Effector memory CD8-positive, alpha-beta T cell (primary cell): ENCODE measurements at regions not wholly inside any gene's neighbourhood (a gene's known extent, or its start where the extent isn't known, plus 50 kb on each side); places are given as distances from the start of the nearest gene placed in this dataset.

Source experiments
- ATAC-seq: fragments of 150-1000 bp; cut with Tn5 transposase; replicated peaks from 2 replicates; pipeline ENCODE4 v1.10.0; 2021; ENCODE audit warnings: mild to moderate bottlenecking, moderate library complexity
- DNase-seq, 3 experiments: peaks; one replicate each; pipeline ENCODE4 v3.0.0; 2021
- H3K27ac Mint-ChIP-seq, 2 donors: one replicate each; pipeline ENCODE4 v1.8.0; 2022; ENCODE audit warnings: mild to moderate bottlenecking in 2 of 2, mixed read lengths in 2 of 2, moderate library complexity in 2 of 2
- H3K27me3 Mint-ChIP-seq, 2 donors: one replicate each; pipeline ENCODE4 v1.8.0; 2022; ENCODE audit warnings: mixed read lengths in 2 of 2
- H3K36me3 Mint-ChIP-seq: one replicate; pipeline ENCODE4 v1.8.0; 2022; ENCODE audit warnings: mild to moderate bottlenecking, moderate library complexity, mixed read lengths; ENCODE audit not compliant: insufficient read depth
- H3K4me1 Mint-ChIP-seq, 2 donors: one replicate each; pipeline ENCODE4 v1.8.0; 2022; ENCODE audit warnings: low read depth in 2 of 2, mixed read lengths in 2 of 2
- H3K4me3 Mint-ChIP-seq, 2 donors: one replicate each; pipeline ENCODE4 v1.8.0; 2022; ENCODE audit warnings: mild to moderate bottlenecking in 2 of 2, mixed read lengths in 2 of 2, moderate library complexity in 2 of 2
- H3K9me3 Mint-ChIP-seq, 2 donors: one replicate each; pipeline ENCODE4 v1.8.0; 2022; ENCODE audit warnings: mixed read lengths in 2 of 2

DNA sequence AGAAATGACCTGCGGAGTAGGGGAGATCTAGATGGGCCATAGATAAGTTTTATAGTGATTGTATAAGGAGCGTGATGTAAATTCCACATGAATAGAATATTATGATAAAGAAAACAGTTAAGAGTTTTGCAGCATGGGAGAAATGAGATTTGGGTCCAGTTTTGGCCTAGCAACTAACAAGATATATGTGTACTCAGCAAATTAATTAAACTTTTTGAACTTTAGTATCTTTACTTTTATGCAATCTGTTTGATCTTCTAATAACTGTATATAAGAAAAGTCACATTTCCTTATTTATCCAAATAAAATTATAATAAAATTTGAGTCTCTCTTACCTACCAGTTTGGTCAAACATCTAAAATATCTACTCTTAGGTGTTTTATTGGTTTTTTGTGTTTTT is 1011.8 kb upstream of the NCAM2 start:
- DNase-seq (no peak), ATAC-seq (no peak)
- H3K4me3 Mint-ChIP-seq: no peak overlapping the region
- no peaks in the 10 kb centered on the region for H3K36me3 Mint-ChIP-seq
- H3K27me3 Mint-ChIP-seq: no peaks in the 10 kb centered on the region
- H3K4me1 Mint-ChIP-seq: no peaks in the 10 kb centered on the region
- H3K27ac Mint-ChIP-seq: no peak overlapping the region
- peaks cover 0 to 5% of the 10 kb centered on the region in 2 donors for H3K9me3 Mint-ChIP-seq

DNA sequence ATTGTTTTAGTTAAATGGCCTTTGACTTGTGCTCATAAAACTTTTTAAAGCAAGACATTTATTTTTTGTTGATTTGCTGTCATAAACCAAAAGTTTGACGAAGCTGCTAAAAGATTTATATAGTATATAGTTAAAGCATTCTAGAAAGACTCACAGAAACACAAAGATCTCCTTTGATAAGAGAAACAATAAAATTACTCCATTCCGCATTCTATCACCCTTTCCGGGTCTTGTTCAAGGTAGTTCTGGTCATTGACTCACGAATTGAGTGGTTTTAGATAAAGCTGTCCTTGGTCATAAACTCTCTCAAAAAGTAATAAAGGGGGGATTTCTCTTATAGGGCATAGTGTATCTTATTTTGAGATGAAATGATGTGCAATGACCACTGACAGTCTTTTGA is 1010.5 kb upstream of the NCAM2 start:
- no peak overlapping the region for H3K27ac Mint-ChIP-seq
- no peak overlapping the region for H3K4me3 Mint-ChIP-seq
- no peaks in the 10 kb centered on the region for H3K27me3 Mint-ChIP-seq
- H3K9me3 Mint-ChIP-seq: peaks cover 0 to 5% of the 10 kb centered on the region in 2 donors
- DNase-seq (no peak), ATAC-seq (no peak)
- no peaks in the 10 kb centered on the region for H3K36me3 Mint-ChIP-seq
- no peaks in the 10 kb centered on the region for H3K4me1 Mint-ChIP-seq

DNA sequence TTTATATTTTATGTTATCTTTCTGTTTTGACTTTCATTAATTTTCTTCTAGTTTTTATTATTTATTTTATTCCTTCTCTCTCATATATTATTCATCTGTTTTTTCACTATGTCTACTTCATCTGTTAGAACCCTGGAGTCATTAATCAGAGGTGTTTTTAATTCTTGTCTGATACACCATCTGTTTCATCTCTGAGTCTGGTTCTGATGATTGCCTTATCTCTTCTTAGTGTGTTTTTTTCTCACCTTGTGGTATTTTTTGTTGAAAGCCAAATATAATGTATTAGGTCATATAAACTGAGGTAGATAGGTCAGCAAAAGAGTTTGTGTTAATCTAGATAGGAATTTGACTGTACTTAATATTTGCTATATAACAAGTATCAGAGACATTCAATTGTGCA is 1005.7 kb upstream of the NCAM2 start:
- H3K27ac Mint-ChIP-seq: no peak overlapping the region
- no peaks in the 10 kb centered on the region for H3K36me3 Mint-ChIP-seq
- H3K9me3 Mint-ChIP-seq: peaks cover 0 to 6% of the 10 kb centered on the region in 2 donors
- ATAC-seq: no peak
- DNase-seq: no peak
- no peaks in the 10 kb centered on the region for H3K4me1 Mint-ChIP-seq
- H3K27me3 Mint-ChIP-seq: no peaks in the 10 kb centered on the region
- no peak overlapping the region for H3K4me3 Mint-ChIP-seq

DNA sequence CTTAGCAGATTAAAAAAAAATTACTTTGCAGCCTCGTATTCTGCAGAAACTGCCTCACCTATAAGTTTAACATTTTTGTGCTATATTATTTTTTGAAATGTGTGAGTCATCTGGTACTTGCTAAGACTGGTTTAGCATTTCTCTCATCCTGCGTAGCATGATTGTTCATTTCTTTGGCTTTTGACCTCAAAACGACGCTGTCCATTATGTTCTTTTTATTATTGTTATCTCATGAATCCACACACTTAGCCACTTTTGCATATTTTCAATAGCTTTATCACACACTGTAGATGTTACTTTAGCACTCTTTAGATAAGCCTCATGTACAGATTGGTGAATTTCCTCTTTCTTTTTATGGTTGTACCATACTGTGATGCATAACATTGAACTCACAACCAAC is 1004.9 kb upstream of the NCAM2 start:
- H3K4me1 Mint-ChIP-seq: no peaks in the 10 kb centered on the region
- no peaks in the 10 kb centered on the region for H3K27me3 Mint-ChIP-seq
- DNase-seq: no peak
- peaks cover 0 to 6% of the 10 kb centered on the region in 2 donors for H3K9me3 Mint-ChIP-seq
- no peak for ATAC-seq
- H3K27ac Mint-ChIP-seq: no peak overlapping the region
- H3K36me3 Mint-ChIP-seq: no peaks in the 10 kb centered on the region
- no peak overlapping the region for H3K4me3 Mint-ChIP-seq

DNA sequence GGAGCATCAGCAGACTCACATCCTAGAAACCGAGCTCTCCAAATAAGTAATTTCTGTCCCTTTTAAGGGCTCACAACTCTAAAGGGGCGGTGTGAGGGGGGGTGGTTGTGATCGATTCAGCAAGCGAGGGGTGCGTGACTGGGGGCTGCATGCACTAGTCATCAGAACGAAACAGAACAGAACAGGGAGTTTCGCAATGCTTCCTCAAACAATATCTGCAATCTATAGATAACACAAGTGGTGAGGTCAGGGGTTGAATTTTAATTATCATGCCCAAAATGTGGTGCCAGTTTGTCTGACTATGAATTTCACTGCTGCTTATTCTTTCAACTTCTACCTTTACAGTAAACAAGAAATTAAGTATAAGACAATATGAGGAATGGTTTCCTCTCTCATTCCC is 1003.0 kb upstream of the NCAM2 start:
- no peak for ATAC-seq
- no peak for DNase-seq
- Mint-ChIP-seq H3K36me3 (no peaks in the 10 kb centered on the region), H3K9me3 (peaks cover 8 to 10% of the 10 kb centered on the region in 2 donors), H3K4me3 (no peak overlapping the region), H3K4me1 (no peaks in the 10 kb centered on the region), H3K27ac (no peak overlapping the region), H3K27me3 (no peaks in the 10 kb centered on the region)

DNA sequence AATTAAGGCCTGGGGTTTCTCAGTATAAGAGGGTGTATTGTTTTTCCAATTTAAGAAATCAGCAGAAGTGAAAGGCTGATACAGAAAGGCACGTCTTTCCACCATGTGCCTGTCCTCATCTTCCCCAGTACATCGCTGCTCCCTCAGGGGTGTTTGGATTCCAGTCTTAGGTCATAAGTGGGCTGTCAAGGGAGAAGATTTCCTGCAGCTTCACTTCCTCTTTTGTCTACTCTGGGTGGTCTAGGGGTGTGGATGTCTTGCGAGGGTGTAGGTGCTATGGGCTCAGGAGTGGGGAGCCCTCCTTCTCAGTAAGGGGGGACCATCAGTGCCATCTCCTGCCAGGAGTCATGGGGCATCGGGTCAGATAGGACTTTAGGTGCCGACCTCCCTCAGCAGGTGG is 999.8 kb upstream of the NCAM2 start:
- H3K4me1 Mint-ChIP-seq: no peaks in the 10 kb centered on the region
- no peaks in the 10 kb centered on the region for H3K36me3 Mint-ChIP-seq
- DNase-seq (no peak), ATAC-seq (no peak)
- H3K4me3 Mint-ChIP-seq: no peak overlapping the region
- peaks cover 8 to 9% of the 10 kb centered on the region in 2 donors for H3K9me3 Mint-ChIP-seq
- H3K27me3 Mint-ChIP-seq: no peaks in the 10 kb centered on the region
- H3K27ac Mint-ChIP-seq: no peak overlapping the region

DNA sequence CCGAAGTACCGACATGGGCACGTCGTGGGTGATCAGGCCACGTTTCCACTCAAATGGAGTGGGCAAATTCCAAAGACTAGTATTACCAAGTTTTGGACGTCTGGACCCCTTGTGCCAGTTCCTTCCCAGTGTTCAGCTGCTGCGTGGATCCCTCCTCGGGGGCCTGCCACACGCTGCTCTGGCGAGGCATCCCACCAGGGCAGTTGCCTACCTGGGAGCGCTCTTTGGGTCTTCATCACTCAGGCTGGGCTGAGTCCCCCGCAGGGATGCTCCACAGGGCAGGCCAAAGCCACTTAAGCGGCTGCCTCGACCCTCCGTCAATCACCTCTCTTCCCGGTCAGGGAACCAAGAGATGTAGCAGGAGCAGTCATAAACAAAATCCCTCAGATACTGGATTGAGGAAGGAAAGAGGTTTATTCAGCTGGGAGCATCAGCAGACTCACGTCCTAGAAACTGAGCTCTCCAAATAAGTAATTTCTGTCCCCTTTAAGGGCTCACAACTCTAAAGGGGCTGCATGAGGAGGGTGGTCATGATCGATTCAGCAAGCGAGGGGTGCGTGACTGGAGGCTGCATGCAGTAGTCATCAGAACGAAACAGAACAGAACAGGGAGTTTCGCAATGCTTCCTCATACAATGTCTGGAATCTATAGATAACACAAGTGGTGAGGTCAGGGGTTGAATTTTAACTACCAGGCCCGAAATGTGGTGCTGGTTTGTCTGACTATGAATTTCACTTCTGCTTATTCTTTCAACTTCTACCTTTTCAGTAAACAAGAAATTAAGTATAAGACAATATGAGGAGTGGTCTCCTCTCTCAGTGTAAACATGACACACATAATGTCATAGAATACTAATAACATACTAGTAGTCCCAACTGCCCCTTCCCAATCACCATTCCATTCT is 998.6 kb upstream of the NCAM2 start:
- DNase-seq: no peak
- H3K4me1 Mint-ChIP-seq: no peaks in the 10 kb centered on the region
- no peak overlapping the region for H3K27ac Mint-ChIP-seq
- no peaks in the 10 kb centered on the region for H3K36me3 Mint-ChIP-seq
- ATAC-seq: no peak
- no peak overlapping the region for H3K4me3 Mint-ChIP-seq
- no peaks in the 10 kb centered on the region for H3K27me3 Mint-ChIP-seq
- peaks cover 6 to 8% of the 10 kb centered on the region in 2 donors for H3K9me3 Mint-ChIP-seq

DNA sequence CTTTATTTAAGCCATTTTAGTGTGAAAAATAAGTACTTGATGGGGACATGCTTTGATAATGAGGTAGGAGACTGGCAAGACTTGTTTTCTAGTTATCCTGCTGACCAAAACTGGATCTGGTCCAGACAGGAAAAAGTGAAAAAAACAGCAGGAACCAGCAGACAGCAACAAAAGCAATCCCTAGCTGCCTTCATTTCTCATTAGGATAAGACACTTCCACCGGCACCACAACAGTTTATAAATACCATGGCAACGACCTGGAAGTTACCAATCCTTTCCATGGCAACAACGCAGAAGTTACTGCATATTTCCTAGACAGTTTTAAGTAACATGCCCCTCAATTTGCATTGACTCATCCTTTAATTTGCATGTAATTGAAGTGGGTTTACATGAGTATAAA is 993.8 kb upstream of the NCAM2 start:
- no peak for ATAC-seq
- Mint-ChIP-seq H3K4me1 (no peaks in the 10 kb centered on the region), H3K36me3 (no peaks in the 10 kb centered on the region), H3K27ac (no peak overlapping the region), H3K9me3 (peaks cover 2 to 6% of the 10 kb centered on the region in 2 donors), H3K27me3 (no peaks in the 10 kb centered on the region), H3K4me3 (no peak overlapping the region)
- no peak for DNase-seq

DNA sequence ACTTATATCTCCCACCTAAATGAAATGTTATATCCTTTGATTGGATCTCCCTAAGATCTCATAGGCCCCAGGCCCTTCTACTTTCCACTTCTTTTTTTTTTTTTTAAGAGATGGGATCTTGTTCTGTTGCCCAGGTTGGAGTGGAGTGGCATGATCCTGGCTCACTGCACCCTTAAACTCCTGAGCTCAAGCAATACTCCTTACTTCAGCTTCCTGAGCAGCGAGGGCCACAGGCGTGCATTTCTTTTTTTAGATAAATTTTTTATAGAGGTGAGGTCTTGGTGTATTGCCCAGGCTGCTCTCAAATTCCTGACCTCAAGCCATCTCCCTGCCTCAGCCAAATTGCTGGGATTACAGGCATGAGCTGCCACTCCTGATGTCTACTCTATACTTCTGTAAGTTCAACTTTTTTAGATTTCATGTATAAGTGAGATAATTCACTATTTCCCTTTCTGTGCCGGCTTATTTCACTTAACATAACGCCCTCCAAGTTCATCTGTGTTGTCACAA is 987.5 kb upstream of the NCAM2 start:
- ATAC-seq (no peak), DNase-seq (no peak)
- Mint-ChIP-seq H3K27me3 (no peaks in the 10 kb centered on the region), H3K27ac (no peak overlapping the region), H3K4me3 (no peak overlapping the region), H3K9me3 (peaks cover 11 to 19% of the 10 kb centered on the region in 2 donors), H3K4me1 (no peaks in the 10 kb centered on the region), H3K36me3 (no peaks in the 10 kb centered on the region)

DNA sequence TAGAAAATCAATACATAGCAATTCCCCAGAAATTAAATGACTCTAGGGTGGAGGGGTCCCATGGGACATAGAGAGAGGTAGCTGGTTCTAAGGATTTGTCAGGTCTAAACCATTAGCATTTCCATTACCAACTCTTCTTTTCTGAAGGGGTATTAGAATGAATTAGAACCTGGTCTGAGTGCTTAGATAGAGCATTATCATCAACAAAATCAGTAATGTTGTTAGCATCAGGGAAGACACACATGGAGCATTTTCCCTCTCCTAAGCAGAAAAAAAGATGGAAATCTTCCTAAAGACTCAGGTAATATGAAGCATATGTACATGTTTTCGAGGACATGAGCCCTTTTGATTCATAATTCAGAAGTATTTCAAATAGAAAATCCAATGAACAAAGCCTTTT is 984.4 kb upstream of the NCAM2 start:
- H3K4me3 Mint-ChIP-seq: no peak overlapping the region
- H3K27me3 Mint-ChIP-seq: no peaks in the 10 kb centered on the region
- ATAC-seq (no peak), DNase-seq (no peak)
- no peak overlapping the region for H3K27ac Mint-ChIP-seq
- peaks cover 11 to 19% of the 10 kb centered on the region in 2 donors for H3K9me3 Mint-ChIP-seq
- H3K4me1 Mint-ChIP-seq: no peaks in the 10 kb centered on the region
- H3K36me3 Mint-ChIP-seq: no peaks in the 10 kb centered on the region

DNA sequence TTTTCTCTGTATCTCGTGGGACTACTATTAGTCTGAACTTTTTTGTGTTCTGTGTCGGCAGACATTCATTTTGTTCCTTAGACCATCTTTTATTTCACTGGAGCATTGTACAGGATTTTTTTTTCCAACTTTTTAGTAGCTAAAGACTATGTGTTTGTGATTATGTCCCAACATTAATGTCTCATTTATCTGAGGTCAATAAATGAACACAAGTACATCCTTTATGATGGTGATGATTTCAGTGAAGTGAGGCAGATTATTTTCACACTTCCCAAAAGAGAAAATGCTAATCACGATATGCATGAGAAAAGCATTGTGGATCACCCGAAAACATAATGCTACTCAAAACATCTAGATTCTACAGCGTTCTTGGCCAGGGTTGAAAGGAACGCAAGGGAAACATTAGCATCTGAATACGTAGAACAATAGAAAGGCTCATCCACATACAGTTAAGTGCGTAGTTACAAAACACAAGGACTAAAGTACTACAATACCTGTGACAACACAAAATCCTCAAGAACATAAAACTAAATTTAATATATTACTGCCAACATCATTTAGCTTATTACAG is 981.7 kb upstream of the NCAM2 start:
- no peak for ATAC-seq
- no peaks in the 10 kb centered on the region for H3K27me3 Mint-ChIP-seq
- H3K27ac Mint-ChIP-seq: no peak overlapping the region
- H3K36me3 Mint-ChIP-seq: no peaks in the 10 kb centered on the region
- H3K4me1 Mint-ChIP-seq: no peaks in the 10 kb centered on the region
- H3K9me3 Mint-ChIP-seq: peaks cover 3 to 10% of the 10 kb centered on the region in 2 donors
- DNase-seq: no peak
- H3K4me3 Mint-ChIP-seq: no peak overlapping the region

DNA sequence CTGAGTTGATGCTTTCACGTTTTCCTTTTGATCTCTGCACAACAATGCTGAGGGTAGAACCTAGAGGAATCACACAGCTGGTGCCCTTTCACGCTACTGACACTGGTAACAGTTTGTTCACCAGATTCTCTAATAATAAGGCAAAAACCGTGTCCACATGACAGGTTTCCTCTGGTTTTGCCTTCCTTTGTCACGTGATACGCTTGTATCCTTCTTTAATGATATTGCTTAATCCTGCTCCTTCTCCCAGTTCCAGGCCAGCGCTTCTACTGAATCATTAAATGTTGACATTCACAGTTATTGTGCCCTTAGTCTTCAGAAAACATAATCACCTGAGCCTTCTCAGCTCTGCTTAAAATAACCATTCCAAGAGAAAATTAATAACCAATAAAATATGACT is 978.2 kb upstream of the NCAM2 start:
- Mint-ChIP-seq H3K27me3 (no peaks in the 10 kb centered on the region), H3K36me3 (no peaks in the 10 kb centered on the region), H3K27ac (no peak overlapping the region), H3K9me3 (peaks cover 0 to 9% of the 10 kb centered on the region in 2 donors), H3K4me3 (no peak overlapping the region), H3K4me1 (no peaks in the 10 kb centered on the region)
- no peak for DNase-seq
- no peak for ATAC-seq

DNA sequence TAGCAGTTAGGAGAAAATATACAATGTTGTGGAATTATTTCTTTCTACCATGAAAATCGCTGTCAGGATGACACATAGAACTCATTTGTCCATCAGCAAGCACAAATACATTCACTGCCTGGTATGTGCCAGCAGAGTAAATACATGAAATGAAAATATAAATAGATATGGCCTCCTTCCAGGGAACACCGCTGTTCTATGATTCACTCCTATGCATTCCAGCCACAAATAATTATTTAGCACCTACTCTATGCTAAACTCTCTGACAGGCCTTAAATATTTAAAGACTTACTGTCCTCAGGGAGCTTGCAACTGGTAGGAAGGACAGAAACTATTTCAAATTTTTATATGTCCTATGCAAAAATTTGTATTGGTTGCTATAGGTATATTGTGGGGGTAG is 975.0 kb upstream of the NCAM2 start:
- no peak overlapping the region for H3K4me3 Mint-ChIP-seq
- H3K36me3 Mint-ChIP-seq: no peaks in the 10 kb centered on the region
- ATAC-seq (no peak), DNase-seq (no peak)
- no peaks in the 10 kb centered on the region for H3K27me3 Mint-ChIP-seq
- peaks cover 8 to 10% of the 10 kb centered on the region in 2 donors for H3K9me3 Mint-ChIP-seq
- no peaks in the 10 kb centered on the region for H3K4me1 Mint-ChIP-seq
- no peak overlapping the region for H3K27ac Mint-ChIP-seq

DNA sequence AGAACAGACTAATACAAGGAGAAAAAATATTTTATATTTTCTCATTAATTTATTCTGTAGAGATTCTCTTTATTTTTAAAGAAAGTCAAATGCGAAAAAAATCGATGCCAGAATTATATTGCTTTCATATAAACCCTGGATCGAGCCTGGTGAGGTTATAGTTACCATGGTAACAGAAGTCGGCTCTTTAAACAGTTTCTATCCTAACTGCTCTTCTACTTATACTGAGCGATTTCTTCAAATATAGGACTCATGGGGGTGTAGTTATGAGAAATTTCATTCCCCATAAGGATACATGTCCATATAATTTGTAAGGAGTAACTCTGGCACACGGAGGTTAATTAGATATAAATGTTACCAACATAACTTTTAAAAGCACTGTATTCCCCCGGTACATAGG is 973.5 kb upstream of the NCAM2 start:
- Mint-ChIP-seq H3K36me3 (no peaks in the 10 kb centered on the region), H3K9me3 (peaks cover 6 to 10% of the 10 kb centered on the region in 2 donors), H3K27ac (no peak overlapping the region), H3K4me1 (no peaks in the 10 kb centered on the region), H3K27me3 (no peaks in the 10 kb centered on the region), H3K4me3 (no peak overlapping the region)
- DNase-seq (no peak), ATAC-seq (no peak)
